ENCODE measurements at regions not wholly inside any gene's neighbourhood (a gene's known extent, or its start where the extent isn't known, plus 50 kb on each side); places are given as distances from the start of the nearest gene placed in this dataset.

DNA sequence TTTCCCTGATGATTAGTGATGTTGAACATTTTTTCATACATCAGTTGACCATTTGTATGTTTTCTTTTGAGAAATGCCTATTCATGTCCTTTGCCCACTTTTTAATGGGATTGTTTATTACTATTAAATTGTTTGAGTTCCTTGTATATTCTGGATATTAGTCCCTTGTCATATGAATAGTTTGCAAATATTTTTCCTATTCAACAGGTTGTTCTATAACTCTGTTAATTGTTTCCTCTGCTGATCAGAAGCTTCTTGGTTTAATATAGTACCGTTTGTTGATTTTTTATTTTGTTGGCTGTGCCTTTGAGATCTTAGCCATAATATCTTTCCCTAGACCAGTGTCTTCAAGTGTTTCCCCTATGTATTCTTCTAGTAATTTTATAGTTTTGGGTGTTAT lies 189.0 kb upstream of the RARB start:
- intact Hi-C loops (cut with micrococcal nuclease), result no loop called here
- POLR2A ChIA-PET, result no interaction called here

GRCh38 chr3:25246913-25247312 lies 181.2 kb upstream of the RARB start:
- no peak for TF ChIP-seq CTCF (IDR thresholded peaks at IDR 0.05)
- ChIA-PET CTCF (no interaction called here), POLR2A (no interaction called here)
- no peaks in the 10 kb centered on the region for H3K27me3 Mint-ChIP-seq
- ATAC-seq (no peak), DNase-seq (no peak)
- no peaks in the 10 kb centered on the region for H3K4me1 Mint-ChIP-seq (ENCODE audit: low read depth)
- no peak overlapping the region for H3K27ac Mint-ChIP-seq
- peaks cover 12% of the 10 kb centered on the region for H3K9me3 Mint-ChIP-seq
- no peak overlapping the region for H3K4me3 Mint-ChIP-seq
- intact Hi-C loops (cut with micrococcal nuclease), result no loop called here
- no peaks in the 10 kb centered on the region for H3K36me3 Mint-ChIP-seq (ENCODE audit: low read depth)

More for the DNA sequence above, 189.0 kb upstream of the RARB start:
- Mint-ChIP-seq H3K36me3 (ENCODE audit: low read depth) (no peaks in the 10 kb centered on the region), H3K27ac (no peak overlapping the region), H3K4me3 (no peak overlapping the region), H3K27me3 (no peaks in the 10 kb centered on the region), H3K4me1 (ENCODE audit: low read depth) (no peaks in the 10 kb centered on the region), H3K9me3 (peaks cover 7% of the 10 kb centered on the region)
- CTCF ChIA-PET, result no interaction called here
- ATAC-seq (no peak), DNase-seq (no peak)
- no peak for TF ChIP-seq CTCF (IDR thresholded peaks at IDR 0.05)

DNA sequence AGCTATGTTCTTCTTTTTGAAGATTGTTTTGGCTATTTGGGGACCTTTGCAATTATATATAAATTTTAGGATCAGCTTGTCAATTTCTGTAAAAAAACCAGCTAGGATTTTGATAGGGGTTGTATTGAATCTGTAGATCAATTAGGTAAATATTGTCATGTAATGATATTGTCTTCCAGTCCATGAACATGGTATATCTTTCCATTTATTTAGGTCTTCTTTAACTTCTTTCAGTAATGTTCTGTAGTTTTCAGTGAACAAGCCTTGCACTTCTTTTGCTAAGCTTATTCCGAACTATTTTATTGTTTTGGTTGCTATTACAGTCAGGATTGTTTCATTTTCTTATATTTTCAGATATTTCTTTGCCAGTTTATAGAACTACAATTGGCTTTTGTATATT lies 175.8 kb upstream of the RARB start:
- Mint-ChIP-seq H3K4me3 (no peak overlapping the region), H3K27ac (no peak overlapping the region), H3K27me3 (no peaks in the 10 kb centered on the region), H3K36me3 (ENCODE audit: low read depth) (no peaks in the 10 kb centered on the region), H3K9me3 (peaks cover 9% of the 10 kb centered on the region), H3K4me1 (ENCODE audit: low read depth) (no peaks in the 10 kb centered on the region)
- no peak for ATAC-seq
- CTCF ChIA-PET, result no interaction called here
- TF ChIP-seq CTCF (IDR thresholded peaks at IDR 0.05), result no peak
- intact Hi-C loops (cut with micrococcal nuclease), result no loop called here
- DNase-seq, result no peak
- POLR2A ChIA-PET, result no interaction called here

DNA sequence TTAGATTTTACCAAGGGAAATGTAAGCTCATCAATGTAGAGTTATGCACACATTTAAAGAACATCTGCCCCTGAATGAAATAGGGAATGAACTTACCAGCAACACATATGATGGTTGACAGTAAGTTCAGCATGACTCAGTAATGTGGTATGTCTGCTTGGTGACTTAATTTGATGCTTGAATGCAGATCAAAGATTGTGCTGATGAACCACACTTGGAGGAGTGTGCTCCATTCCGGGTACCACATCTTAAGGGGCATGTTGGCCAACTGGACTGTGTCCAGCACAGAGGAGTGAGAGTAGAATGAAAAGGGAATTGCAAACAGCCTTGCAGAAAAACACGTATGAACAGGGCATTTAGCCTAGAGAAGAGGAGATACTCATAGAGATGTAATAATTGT lies 171.0 kb upstream of the RARB start:
- H3K27me3 Mint-ChIP-seq, result no peaks in the 10 kb centered on the region
- POLR2A ChIA-PET, result no interaction called here
- ATAC-seq, result no peak

DNA sequence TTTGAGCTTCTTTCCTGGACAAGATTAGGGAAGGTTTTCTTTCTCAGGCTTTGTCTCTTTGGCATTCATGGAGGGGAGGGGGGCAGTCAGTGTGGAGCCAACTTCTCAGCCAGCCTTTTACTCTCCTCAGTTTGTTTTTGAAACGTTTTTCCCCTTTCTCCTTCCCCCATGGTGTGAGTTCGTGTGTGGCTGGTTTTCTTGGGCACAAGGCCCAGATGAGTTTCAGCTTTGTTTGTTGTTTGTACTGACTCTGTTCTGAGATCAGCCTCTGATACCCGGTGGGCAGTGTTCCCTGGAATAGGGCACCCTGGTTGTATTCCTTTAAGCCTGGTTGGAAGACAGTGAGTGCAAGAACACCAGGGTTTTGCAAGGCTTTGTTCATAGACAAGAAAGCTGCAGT lies 168.2 kb upstream of the RARB start:
- intact Hi-C loops (cut with micrococcal nuclease), result no loop called here
- Mint-ChIP-seq H3K9me3 (no peaks in the 10 kb centered on the region), H3K36me3 (ENCODE audit: low read depth) (no peaks in the 10 kb centered on the region), H3K27me3 (no peaks in the 10 kb centered on the region), H3K27ac (no peak overlapping the region), H3K4me3 (no peak overlapping the region), H3K4me1 (ENCODE audit: low read depth) (no peaks in the 10 kb centered on the region)
- DNase-seq (no peak), ATAC-seq (no peak)
- ChIA-PET POLR2A (no interaction called here), CTCF (no interaction called here)
- no peak for TF ChIP-seq CTCF (IDR thresholded peaks at IDR 0.05)

More for the DNA sequence above, 171.0 kb upstream of the RARB start:
- peaks cover 1% of the 10 kb centered on the region for H3K9me3 Mint-ChIP-seq
- no peak overlapping the region for H3K27ac Mint-ChIP-seq
- DNase-seq, result no peak
- H3K36me3 Mint-ChIP-seq (ENCODE audit: low read depth), result no peaks in the 10 kb centered on the region
- TF ChIP-seq CTCF (IDR thresholded peaks at IDR 0.05), result no peak
- CTCF ChIA-PET, result no interaction called here
- intact Hi-C loops (cut with micrococcal nuclease), result no loop called here
- no peak overlapping the region for H3K4me3 Mint-ChIP-seq
- H3K4me1 Mint-ChIP-seq (ENCODE audit: low read depth), result no peaks in the 10 kb centered on the region

All from activated CD8-positive, alpha-beta T cell treated with anti-CD3 and anti-CD28 coated beads for 36 hours (primary cell).